Spleen (tissue), 7 donors: ENCODE measurements at regions not wholly inside any gene's neighbourhood (a gene's known extent, or its start where the extent isn't known, plus 50 kb on each side); places are given as distances from the start of the nearest gene placed in this dataset.

ENCODE experiments used
- CTCF ChIP-seq, 11 experiments: fragments of 200-600 bp in 7 of 11; fragments of 450-650 bp in 4 of 11; sonication (generic) in 4 of 11; IDR thresholded peaks in 8 of 11; conservative IDR thresholded peaks in 3 of 11; 1 replicate in 7 of 11; 2 replicates in 4 of 11; pipeline versions ENCODE4 v1.4.0 to v1.8.0; 2016 to 2021; ENCODE audit warnings: antibody characterized with exemption in 11 of 11, inconsistent platforms in 4 of 11, mild to moderate bottlenecking in 1 of 11
- POLR2A ChIP-seq, 3 donors: fragments of 450-650 bp; IDR thresholded peaks; one replicate each; pipeline ENCODE4 v1.5.1; 2017; ENCODE audit warnings: antibody characterized with exemption in 3 of 3, mild to moderate bottlenecking in 1 of 3
- POLR2AphosphoS5 ChIP-seq, 3 donors: sonication (generic); formaldehyde crosslinking; IDR thresholded peaks; one replicate each; pipeline ENCODE4 v1.5.1; 2017; ENCODE audit warnings: antibody characterized with exemption in 3 of 3
- donor health status: DM: no; HTN: no; CAD: no; lungs with moderate emphysema.
- donor health status: DM: no; HTN: no; CAD: no.
- donor health status: DM: no; HTN: no; CAD: no.

GRCh38 chr1:5522531-5523145 is 469.6 kb downstream of the NPHP4 start:
- TF ChIP-seq CTCF (IDR thresholded peaks at IDR 0.05 in 8 of 11, conservative IDR thresholded peaks at IDR 0.05 in 3 of 11) (no peak), POLR2AphosphoS5 (IDR thresholded peaks at IDR 0.05) (no peak), POLR2A (IDR thresholded peaks at IDR 0.05) (no peak)
